GM23248 (cell line): ENCODE measurements at regions not wholly inside any gene's neighbourhood (a gene's known extent, or its start where the extent isn't known, plus 50 kb on each side); places are given as distances from the start of the nearest gene placed in this dataset.

ENCODE experiments used
- EZH2 ChIP-seq: fragments of 200-600 bp; sonication (generic); IDR thresholded peaks from 2 replicates; pipeline ENCODE4 v1.6.1; 2018; ENCODE audit warnings: antibody characterized with exemption, mild to moderate bottlenecking; ENCODE audit not compliant: insufficient read depth, poor library complexity, severe bottlenecking
- EZH2phosphoT487 ChIP-seq: fragments of 200-600 bp; sonication (generic); IDR thresholded peaks from 2 replicates; pipeline ENCODE4 v1.6.1; 2018; ENCODE audit warnings: antibody characterized with exemption, moderate library complexity, mild to moderate bottlenecking, low read depth; ENCODE audit not compliant: insufficient read depth

DNA sequence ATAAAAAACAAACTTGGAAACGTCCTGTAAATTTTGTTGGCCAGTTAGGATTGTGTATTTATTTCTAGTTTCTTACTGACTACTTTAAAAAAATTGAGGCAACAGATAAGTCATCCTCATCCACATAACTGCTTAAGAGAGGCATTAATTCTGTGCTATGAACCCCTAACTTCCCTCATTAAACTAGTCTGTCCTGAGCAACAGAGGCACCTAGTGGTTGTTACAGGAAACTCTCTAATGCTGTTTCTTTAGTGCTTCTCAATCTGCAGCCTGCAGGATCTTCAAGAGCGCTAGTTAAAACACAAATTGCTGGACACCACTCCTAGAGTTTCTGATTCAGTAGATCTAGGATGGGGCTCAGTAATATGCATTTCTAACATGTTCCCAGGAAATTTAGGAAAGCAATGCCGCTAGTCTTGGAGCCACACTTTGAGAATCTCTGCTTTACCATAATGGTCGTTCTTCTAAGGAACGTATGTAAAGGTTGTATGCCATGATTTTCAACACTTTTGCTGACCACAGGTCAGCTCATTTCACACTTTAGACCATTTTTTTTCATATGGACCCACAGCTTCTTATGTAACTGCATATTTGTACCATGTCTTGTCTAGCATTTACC lies 410.1 kb upstream of the SMARCA2 start:
- no peak for TF ChIP-seq EZH2
- no peak for TF ChIP-seq EZH2phosphoT487
